GOT3 (cell line): ENCODE measurements at regions not wholly inside any gene's neighbourhood (a gene's known extent, or its start where the extent isn't known, plus 50 kb on each side); places are given as distances from the start of the nearest gene placed in this dataset.
"Not testable (repeated sequence)": the region's sequence is repeated elsewhere in the genome, so short reads cannot be mapped to it uniquely, and the experiment has no call there.

Experiments used
- DNase-seq: peaks from one replicate; lab custom pipeline; 2025; ENCODE audit warnings: mixed read lengths; lab: John Stamatoyannopoulos, UW

DNA sequence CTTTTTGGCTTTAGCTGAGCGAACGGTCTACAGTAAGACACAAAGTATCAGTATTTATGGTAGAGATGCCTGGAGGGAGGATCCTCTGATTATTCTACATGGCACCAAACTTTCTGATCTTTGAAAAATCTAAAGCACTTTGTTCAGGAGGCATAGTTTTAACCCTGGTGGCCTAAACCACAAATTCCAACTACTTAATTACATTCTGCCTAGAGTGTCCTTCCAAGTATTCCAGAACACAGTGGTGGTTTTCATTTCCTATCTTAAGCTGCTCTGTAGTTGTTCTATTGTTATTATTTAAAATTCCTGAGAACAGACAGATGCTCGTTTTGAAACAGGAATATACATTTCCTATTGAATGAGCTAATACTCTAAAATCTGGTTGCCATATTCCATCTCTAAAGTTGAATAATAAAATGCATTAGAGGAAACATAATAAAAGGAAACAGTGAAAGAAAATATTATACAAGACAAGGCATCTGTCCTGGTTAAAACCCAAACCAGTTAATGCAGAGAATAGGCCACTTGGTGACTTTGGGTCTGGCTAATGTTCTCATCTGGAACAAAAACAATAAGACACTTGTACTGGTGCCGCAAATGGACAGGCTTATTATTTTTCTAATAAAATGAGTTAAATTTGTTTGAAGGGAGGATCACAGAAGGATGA is 657.4 kb downstream of the SPRY1 start:
- DNase-seq = no peak

DNA sequence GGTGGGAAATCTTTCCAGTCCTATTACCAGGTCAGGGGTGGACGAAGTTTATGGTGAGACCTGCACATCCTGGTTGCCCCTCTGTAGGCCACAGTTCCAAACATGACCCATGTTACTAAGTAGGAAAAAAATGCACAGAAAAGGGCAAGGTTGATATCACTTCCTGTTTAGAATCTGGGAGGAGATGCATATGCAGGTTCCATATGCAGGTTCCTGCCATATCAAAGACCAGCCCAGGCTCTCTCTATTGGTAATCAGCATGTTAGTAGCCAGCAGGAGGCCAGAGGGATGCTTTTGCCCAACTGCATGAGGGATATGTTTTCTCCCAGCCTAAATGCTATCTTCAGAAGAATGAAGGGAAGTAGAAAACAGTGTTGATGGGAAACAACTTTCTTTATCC is 657.2 kb downstream of the ANKRD50 start:
- DNase-seq = no peak

DNA sequence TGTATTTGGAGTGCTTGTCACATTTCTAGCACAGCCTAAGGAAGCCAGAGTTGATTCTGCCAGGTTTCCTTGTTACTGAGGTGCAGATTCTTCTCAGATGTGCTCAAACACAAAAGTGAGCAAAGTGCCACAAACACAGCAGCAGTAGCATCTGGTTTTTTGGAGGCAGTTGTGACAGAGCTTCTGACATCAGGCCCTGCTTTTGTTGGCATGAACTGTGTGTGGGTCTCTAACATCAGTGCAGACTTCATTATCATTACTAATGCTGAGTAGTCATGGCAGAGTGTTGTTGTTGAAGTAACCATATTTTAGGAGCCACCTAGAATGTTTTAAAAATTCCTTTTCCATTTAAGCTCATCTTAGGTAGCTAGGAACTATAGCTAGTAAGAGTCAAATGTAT is 656.6 kb downstream of the ANKRD50 start:
- no peak for DNase-seq

DNA sequence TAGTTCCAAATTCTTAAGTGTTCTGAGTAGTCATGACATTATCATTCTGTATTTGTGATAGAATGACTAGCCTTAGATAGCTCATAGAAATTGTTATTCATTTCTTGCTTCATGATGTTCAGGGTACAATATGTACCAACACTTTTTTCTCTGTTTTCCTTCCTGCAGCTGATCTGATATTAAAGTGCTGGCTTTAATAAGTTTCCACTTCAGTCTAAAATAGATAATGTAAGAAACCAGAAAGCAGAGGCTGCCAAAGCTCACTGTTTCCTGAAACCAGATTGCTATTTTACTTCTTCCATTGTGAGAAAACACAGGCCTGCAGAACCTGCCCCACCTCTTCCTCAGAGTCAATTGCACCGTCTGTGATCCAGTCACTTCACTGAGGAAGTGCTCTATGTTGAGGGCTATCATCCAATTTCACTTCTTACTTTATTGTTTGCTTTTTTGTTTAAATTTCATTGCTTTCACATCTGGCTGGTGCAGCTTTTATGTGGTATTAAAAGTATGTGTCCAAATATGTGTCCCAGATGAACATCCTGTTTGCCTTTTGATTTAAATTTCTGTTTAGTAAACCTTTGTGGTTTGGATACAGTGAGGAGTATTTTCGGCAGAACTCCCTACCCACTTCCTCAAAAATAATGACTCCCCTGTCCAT is 652.1 kb downstream of the ANKRD50 start:
- no peak for DNase-seq

DNA sequence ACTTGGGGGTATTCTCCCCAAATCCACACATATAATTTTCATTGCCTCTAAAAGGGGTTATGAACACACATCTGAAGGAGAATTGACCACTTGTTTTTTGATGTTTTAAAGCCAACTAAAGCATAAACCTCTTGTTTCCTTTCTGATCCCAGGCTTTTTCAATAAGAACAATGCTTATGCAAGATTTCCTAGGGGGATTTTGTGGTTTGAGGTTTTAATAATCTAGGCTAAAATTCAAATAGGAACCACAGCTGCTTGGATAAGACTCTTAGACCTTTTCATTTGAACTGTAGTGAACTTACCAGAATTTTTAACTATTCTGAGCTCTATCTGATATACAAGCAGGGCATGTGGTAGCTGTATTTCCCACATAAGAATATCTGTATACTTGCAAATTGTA is 651.1 kb downstream of the ANKRD50 start:
- DNase-seq = no peak

DNA sequence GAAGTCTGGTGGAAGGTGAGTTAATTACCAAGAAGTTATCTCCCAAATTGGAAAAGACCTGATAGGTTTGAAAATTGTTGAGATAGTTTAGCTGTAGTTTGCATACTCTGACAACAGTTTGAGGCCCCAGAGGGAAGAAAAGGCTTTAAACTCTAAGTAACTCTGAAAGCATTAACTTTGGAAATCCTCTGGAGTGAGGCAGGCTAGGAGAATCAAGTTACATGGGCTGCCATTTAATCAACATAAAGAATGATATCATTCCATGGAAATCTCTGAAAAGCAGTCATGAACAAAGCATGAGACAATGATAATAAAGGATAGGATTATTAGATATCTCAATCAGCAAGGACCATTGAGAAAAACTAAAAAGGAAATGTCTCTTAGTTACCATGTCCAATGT is 647.1 kb downstream of the ANKRD50 start:
- DNase-seq = no peak

DNA sequence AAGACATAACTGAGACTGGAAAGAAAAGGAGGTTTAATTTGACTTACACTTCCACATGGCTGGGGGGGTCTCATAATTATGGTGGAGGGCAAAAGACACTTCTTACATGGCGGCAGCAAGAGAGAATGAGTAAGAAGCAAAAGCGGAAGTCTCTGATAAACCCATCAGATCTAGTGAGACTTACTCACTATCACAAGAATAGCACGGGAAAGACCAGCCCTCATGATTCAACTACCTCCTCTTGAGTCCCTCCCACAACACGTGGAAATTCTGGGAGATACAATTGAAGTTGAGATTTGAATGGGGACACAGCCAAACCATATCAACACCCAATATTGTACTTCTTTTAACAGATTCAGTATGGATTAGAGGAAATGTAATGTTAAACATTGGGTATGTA is 646.6 kb downstream of the ANKRD50 start:
- no peak for DNase-seq

DNA sequence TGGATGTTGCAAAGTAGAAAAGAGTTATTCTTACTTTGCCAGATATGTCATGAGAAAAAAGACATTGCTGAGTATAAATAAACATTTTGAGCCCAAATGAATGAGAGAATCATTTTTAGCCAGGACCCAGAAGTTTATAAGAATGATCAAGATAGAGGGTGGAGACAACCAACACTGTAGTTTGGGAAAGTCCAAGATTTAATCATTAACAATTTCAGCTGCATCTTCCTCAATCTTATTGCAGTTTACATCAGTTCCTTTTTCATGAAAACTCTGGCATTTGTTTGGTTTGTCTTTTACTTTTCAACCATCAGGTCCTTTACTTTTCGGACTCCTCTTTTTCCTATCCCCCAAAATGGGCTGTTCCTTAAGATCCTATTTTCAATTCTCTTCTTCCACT is 645.9 kb downstream of the ANKRD50 start:
- no peak for DNase-seq

DNA sequence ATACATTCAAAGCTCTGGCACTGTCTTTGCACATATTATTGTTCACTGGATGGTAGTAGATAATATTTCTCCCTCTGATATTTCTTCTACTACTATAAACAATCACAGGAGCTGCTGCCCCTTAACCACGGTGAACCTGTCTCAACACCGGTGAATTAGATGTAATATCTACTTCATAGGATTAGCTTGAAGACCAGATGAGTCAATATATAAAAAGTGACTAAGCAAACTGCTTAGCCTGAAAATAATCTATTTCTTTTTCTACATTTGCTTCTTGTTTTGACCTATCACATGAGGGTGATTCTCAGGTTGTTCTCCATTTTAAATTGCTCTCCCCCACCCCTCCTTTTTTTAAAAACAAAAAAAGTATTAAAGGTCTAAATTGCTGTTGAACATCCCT is 645.5 kb downstream of the ANKRD50 start:
- DNase-seq = no peak

DNA sequence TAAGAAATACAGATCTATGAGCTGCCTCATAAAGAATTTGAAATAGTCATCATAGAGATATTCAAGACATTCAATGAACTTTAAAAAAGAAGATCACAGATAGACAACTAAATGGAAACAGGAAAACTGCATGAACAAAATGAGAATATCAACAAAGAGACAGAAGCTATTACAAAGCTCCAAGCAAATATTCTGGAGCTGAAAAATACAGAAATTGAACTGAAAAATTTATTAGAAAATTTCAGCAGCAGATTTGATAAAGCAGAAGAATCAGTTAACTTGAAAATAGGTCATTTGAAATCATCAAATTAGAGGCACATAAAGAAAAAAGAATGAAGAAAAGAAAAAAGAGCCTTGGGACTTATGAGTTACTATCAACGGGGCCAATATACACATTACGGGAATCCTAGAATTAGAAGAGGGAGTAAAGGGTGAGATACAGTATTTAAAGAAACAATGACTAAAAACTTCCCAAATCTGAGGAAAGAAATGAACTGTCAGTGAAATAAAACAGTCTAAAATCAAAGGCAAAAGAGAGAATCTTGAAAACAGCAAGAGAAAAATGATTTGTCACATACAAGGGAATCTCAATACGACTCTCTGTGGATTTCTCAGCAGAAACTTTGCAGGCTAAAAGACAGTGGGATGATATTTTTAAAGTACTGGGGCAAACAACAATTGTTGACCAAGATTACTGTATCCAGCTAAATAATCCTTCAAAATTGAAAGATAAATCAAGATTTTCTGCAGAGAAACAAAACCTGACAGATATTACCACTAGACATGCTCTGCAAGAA is 641.6 kb downstream of the ANKRD50 start:
- DNase-seq = no peak

DNA sequence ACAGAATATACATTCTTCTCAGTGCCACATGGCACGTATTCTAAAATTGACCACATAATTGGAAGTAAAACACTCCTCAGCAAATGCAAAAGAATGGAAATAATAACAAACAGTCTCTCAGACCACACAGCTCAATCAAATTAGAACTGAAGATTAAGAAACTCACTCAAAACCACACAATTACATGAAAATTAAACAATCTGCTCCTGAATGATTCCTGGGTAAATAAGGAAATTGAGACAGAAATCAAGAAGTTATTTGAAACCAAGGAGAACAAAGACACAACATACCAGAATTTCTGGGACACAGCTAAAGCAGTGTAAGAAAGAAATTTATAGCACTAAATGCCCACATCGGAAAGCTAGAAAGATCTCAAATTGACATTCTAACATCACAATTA is 637.3 kb downstream of the ANKRD50 start:
- not testable (repeated sequence) for DNase-seq

DNA sequence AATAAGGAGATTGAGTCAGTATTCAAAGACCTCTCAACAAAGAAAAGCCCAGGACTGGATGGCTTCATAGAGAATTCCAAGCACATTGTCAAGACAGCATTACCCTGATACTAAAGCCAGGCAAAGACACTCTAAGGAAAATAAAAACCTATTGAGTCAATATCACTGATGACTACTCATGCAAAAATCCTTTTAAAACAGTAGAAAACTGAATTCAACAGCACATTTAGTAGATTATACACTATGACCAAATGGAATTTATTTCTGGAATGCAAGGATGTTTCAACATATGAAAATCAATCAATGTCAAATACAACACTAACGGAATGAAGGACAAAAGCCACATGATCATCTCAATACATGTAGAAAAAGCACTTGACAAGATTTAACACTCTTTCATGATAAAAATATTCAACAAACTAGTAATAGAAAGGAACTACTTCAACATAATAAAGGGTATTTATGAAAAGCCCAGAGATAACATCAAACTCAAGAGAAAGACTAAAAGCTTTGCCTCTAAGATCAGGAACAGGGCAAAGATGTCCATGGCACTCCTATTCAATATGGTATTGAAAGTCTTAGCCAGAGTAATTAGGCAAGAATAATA is 633.3 kb downstream of the ANKRD50 start:
- DNase-seq = no peak

DNA sequence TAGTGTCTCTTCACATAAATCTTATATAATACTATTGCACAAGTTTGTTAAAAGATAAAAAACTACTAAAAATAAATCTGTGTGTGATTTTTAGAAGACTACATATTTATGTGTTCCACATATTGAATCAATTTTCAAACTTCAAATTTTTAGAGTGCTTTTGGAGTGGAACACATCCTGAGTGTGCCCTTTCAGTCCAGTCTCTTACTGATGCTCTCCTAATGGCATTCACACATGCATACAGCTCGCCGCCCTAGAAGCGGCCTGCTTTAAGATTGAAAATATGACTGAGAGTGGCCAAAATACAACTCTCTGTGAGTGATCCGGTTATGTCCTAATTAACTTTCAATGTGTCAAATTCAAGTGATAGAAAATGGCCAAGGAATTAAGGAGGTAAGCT is 628.8 kb downstream of the ANKRD50 start:
- no peak for DNase-seq

DNA sequence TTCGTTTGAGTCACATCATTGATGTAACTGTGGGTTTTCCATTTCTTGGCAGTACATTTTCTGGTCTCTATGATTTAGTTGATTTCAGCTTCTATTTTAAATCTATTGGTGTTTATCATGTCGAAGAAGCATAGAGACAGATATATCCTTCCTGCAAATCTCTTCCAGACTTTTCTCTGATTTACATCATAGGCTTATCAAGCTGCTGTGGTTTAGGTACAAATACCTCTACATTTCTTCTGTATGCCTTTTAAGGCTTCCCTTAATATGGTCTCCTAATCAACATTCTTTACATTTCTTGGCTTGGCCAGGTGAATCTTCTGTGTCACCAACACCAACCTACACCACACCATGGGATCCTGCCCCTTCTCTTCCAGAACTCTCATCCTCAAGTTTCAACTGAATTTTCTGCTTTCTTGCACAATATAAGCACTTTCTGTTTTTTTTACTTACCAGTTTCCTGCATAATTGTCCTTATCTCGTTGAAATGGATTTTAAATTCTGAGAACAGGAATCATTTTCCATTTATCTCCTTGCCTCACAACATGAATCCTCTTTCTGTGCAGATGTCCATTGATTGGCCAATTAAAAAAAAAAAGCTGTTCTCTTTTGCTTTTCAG is 626.9 kb downstream of the ANKRD50 start:
- no peak for DNase-seq

DNA sequence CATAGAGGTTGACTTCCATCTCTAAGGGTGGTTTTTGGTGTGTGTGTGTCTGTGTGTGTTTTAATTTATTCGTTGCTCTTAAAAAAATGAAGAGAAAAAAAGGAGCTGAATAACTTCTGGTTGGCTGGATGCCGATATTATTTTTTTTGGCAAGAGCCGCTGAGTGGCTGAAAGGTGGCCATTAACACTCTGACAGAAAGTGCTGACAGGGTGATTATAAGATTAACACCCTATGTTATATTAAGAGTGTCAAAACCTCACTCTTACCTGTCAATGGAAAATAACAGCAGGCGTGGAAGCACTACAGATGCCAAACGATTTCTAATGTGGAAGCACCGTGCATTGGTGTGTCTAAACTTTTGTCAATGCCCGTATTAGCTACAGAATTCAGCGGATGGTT is 622.5 kb downstream of the ANKRD50 start:
- DNase-seq = no peak

DNA sequence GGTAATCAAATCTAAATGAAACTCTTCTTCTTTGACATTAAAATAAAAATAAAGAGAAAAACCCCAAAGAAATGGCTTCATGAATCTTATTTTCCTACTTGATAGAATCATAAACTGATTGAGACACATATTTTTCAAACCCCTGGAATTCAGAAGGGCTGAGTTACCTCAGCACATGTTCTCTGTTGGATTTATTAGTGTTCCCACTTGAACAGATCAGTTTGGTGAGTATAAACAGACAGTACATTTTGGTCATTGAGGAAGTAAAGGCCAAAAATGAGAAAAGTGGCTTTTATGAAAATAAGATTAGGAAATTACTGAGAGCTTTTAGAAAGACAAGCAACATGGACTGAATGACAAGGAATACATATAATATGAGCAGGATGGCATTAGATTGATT is 620.4 kb downstream of the ANKRD50 start:
- DNase-seq = no peak

DNA sequence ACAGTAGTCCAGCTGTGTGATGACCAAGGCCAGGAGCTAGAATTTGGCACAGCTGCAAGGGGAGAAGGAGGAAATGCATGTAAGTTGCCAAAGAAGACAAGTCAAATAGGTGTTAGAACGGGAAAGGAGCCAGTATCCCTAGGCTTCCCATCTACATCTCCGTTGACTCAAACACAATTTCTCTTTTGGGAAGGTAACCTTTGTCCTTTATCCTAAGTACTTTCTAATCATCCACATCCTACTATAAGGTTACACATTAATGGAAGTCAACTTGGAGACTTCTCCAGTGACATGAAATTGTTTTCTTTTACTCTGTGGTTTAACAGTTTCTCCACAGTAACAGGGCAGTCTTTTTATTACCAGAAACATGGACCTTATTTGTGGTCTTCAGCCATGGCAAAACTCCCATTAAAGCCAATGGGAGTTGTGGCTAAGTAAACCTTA is 620.0 kb downstream of the ANKRD50 start:
- no peak for DNase-seq

DNA sequence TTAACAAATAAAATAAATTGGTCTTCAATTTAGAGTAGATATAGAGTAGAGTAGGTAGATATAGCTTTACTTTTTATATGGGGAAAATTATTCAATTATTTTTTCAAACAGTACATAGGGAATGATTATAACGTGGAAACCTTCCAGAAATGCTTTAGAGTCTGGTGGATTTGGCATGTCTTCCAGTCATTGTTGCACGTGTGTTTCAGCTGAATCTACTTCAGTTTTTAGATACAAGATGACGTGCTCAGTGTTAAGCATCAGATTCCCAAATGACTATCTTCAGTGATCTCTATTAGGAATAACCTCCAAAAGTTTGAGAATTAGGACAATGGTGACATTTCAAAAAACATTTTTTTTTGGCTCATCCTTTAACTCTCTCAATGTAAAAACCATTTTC is 616.9 kb downstream of the ANKRD50 start:
- no peak for DNase-seq

DNA sequence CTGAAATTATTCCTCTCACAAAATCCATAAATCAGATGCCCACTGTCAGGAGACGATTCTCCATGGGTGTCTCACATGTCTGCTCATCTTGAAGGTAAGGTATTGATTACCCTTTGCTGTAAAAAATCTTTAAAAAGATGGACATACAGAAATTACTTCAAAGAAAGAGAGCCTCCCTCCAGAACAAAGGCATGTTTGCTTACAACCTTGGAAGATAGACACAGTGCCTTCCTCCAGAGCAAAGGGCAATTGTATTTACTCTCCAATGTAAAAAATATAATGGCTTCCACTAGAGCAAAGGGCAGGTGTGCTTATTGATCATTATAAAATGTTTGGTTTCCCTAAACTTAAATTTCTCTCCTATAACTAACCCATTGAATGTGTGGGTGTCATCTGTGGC is 616.2 kb downstream of the ANKRD50 start:
- no peak for DNase-seq

DNA sequence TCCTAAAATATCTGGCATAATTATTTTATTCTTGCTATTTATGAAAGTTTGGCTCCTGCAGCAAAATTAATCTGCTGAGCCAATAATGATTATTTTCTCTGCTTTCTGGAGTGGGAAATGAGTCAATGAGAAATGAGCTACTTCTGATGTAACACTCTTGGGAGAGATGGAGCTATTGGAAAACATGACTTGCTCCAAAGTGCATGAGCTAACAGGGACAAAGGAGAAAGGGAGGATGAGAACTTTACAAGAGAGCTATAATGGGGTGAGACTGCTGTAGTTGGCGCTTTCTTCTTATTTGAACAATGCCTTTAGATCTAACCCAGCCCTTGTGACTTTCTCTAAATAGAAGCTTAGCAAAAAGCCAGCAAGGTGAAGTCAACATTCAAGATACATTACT is 615.1 kb downstream of the ANKRD50 start:
- DNase-seq = no peak

DNA sequence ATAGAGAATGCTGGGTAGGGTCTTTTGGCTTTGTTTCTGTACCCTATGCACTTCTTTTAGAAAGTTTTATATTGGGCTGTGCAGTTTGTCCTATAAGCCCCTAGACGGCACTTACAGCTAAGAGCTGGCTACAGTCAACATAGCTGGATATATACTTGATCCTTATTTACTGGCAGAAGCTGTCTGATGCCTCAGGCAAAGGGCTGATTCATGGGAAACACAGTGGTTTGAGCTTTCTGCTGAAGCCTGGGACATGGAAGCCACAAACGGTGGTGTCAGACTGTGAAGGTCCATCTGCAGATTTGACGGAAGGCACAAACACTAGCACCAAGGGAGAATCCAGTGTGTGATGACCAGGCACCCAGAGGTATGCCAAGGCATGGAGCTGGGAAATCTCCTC is 608.4 kb downstream of the ANKRD50 start:
- DNase-seq = no peak

DNA sequence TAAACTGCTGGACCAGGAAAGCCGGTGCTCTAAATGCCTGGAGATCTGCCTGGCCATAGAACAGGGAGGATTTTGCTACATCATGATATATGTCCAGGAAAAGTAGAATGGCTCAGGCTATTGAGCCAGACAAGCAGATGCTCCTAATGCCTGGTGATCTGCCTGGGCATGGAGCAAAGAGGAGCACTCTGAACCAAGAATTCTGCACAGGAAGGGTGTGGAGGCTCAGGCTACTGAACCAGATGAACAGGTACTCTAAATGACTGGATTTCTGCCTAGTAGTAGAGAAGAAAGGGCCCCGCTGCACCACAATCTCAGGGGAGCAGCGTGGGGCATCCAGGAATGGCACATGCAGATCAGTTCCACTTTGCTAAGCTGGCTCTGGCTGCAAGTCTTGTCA is 607.9 kb downstream of the ANKRD50 start:
- DNase-seq = no peak
